HEK293 (cell line): ENCODE measurements at regions not wholly inside any gene's neighbourhood (a gene's known extent, or its start where the extent isn't known, plus 50 kb on each side); places are given as distances from the start of the nearest gene placed in this dataset.

Experiments
- CTCF ChIA-PET: fragments of 350-600 bp; formaldehyde crosslinking; extraction: SDS; loops from one replicate; lab custom pipeline; 2021; ENCODE audit warnings: antibody characterized with exemption; lab: Yijun Ruan, JAX
- POLR2A ChIA-PET: fragments of 300-600 bp; formaldehyde crosslinking; extraction: SDS; loops from one replicate; lab custom pipeline; 2020; ENCODE audit warnings: antibody characterized with exemption, inconsistent platforms; lab: Yijun Ruan, JAX
- H3K27ac ChIP-seq: fragments of 200-500 bp; sonication (Bioruptor generic); 2 replicates; pipeline ENCODE4 v1.5.1; 2014; ENCODE audit warnings: low read depth, low read length, control low read depth, inconsistent platforms; ENCODE audit errors: extremely low read depth
- H3K36me3 ChIP-seq, 2 experiments: fragments of 200-500 bp in 1 of 2; sonication (Bioruptor generic) in 1 of 2; 1 replicate in 1 of 2; 2 replicates in 1 of 2; pipeline ENCODE4 v1.5.1; 2014 to 2017; ENCODE audit warnings: inconsistent platforms in 2 of 2, low read length in 2 of 2; ENCODE audit not compliant: control insufficient read depth in 2 of 2, insufficient read depth in 1 of 2
- H3K4me1 ChIP-seq: fragments of 200-500 bp; sonication (Bioruptor generic); 2 replicates; pipeline ENCODE4 v1.5.1; 2014; ENCODE audit warnings: mild to moderate bottlenecking, low read length, inconsistent platforms; ENCODE audit not compliant: control insufficient read depth, insufficient read depth
- H3K4me3 ChIP-seq: 2 replicates; pipeline ENCODE4 v1.5.1; 2011; ENCODE audit warnings: low read depth, mild to moderate bottlenecking, control low read depth, low read length, moderate library complexity
- H3K9me3 ChIP-seq: fragments of 200-500 bp; sonication (Bioruptor generic); 2 replicates; pipeline ENCODE4 v1.5.1; 2014; ENCODE audit warnings: low read depth, low read length, inconsistent platforms; ENCODE audit not compliant: control insufficient read depth, insufficient read depth
- BCL11B ChIP-seq: fragments of 450-650 bp; formaldehyde crosslinking; IDR thresholded peaks from 2 replicates; pipeline ENCODE4 v1.5.1; 2016; ENCODE audit warnings: low read depth, missing biosample characterization, missing genetic modification characterization
- GLIS1 ChIP-seq: fragments of 450-650 bp; formaldehyde crosslinking; IDR thresholded peaks from 2 replicates; pipeline ENCODE4 v1.5.1; 2016; ENCODE audit warnings: missing biosample characterization, missing genetic modification characterization
- SCRT1 ChIP-seq: fragments of 450-650 bp; formaldehyde crosslinking; IDR thresholded peaks from 2 replicates; pipeline ENCODE4 v1.5.1; 2016; ENCODE audit warnings: missing biosample characterization, missing genetic modification characterization, borderline replicate concordance
- YY2 ChIP-seq: fragments of 450-650 bp; formaldehyde crosslinking; IDR thresholded peaks from 2 replicates; pipeline ENCODE4 v1.5.1; 2016; ENCODE audit warnings: missing biosample characterization, missing genetic modification characterization
- ZBTB20 ChIP-seq: fragments of 450-650 bp; formaldehyde crosslinking; IDR thresholded peaks from 2 replicates; pipeline ENCODE4 v1.5.1; 2016; ENCODE audit warnings: missing biosample characterization, missing genetic modification characterization
- ZEB2 ChIP-seq: fragments of 450-650 bp; formaldehyde crosslinking; IDR thresholded peaks from 2 replicates; pipeline ENCODE4 v1.5.1; 2016; ENCODE audit warnings: missing biosample characterization, missing genetic modification characterization
- ZNF10 ChIP-seq: fragments of 450-650 bp; formaldehyde crosslinking; IDR thresholded peaks from 2 replicates; pipeline ENCODE4 v1.5.1; 2017; ENCODE audit warnings: missing biosample characterization, missing genetic modification characterization
- ZNF121 ChIP-seq: fragments of 450-650 bp; formaldehyde crosslinking; IDR thresholded peaks from 2 replicates; pipeline ENCODE4 v1.5.1; 2016; ENCODE audit warnings: missing biosample characterization, missing genetic modification characterization
- ZNF398 ChIP-seq: fragments of 450-650 bp; formaldehyde crosslinking; IDR thresholded peaks from 2 replicates; pipeline ENCODE4 v1.5.1; 2017; ENCODE audit warnings: missing biosample characterization, missing genetic modification characterization
- ZNF501 ChIP-seq: fragments of 450-650 bp; formaldehyde crosslinking; IDR thresholded peaks from 2 replicates; pipeline ENCODE4 v1.5.1; 2016; ENCODE audit warnings: missing biosample characterization, missing genetic modification characterization
- ZNF514 ChIP-seq: fragments of 450-650 bp; formaldehyde crosslinking; IDR thresholded peaks from 2 replicates; pipeline ENCODE4 v1.5.1; 2016; ENCODE audit warnings: missing biosample characterization, missing genetic modification characterization
- ZNF518A ChIP-seq: fragments of 450-650 bp; formaldehyde crosslinking; conservative IDR thresholded peaks from 2 replicates; pipeline ENCODE4 v1.5.1; 2016; ENCODE audit warnings: low read depth, missing biosample characterization, missing genetic modification characterization
- ZNF544 ChIP-seq: fragments of 450-650 bp; formaldehyde crosslinking; IDR thresholded peaks from 2 replicates; pipeline ENCODE4 v1.5.0; 2017; ENCODE audit warnings: missing biosample characterization, missing genetic modification characterization
- ZNF571 ChIP-seq: fragments of 450-650 bp; formaldehyde crosslinking; IDR thresholded peaks from 2 replicates; pipeline ENCODE4 v1.5.0; 2017; ENCODE audit warnings: missing biosample characterization, missing genetic modification characterization
- ZNF629 ChIP-seq: fragments of 450-650 bp; formaldehyde crosslinking; IDR thresholded peaks from 2 replicates; pipeline ENCODE4 v1.5.1; 2017; ENCODE audit warnings: missing biosample characterization, missing genetic modification characterization
- ZNF664 ChIP-seq: fragments of 450-650 bp; formaldehyde crosslinking; IDR thresholded peaks from 2 replicates; pipeline ENCODE4 v1.5.1; 2016; ENCODE audit warnings: missing biosample characterization, missing genetic modification characterization
- ZSCAN16 ChIP-seq: fragments of 450-650 bp; formaldehyde crosslinking; IDR thresholded peaks from 2 replicates; pipeline ENCODE4 v1.5.1; 2016; ENCODE audit warnings: missing biosample characterization, missing genetic modification characterization
- TF ChIP-seq, protein P1 (sequence below): fragments of 450-650 bp; formaldehyde crosslinking; IDR thresholded peaks from 2 replicates; pipeline ENCODE4 v1.5.1; 2016; ENCODE audit warnings: missing biosample characterization, missing genetic modification characterization, borderline replicate concordance
- TF ChIP-seq, protein P2 (sequence below): fragments of 450-650 bp; formaldehyde crosslinking; IDR thresholded peaks from 2 replicates; pipeline ENCODE4 v1.5.1; 2016; ENCODE audit warnings: missing biosample characterization, missing genetic modification characterization

- no peak overlapping the region for H3K27ac ChIP-seq
- no peak overlapping the region for H3K4me3 ChIP-seq
- H3K4me1 ChIP-seq, result no peaks in the 10 kb centered on the region
- TF ChIP-seq ZNF514 (tag by site-specific recombination) (no peak), SCRT1 (tag by site-specific recombination) (no peak), YY2 (no peak), ZBTB20 (tag by site-specific recombination) (no peak), ZNF10 (tag by site-specific recombination) (no peak), ZNF518A (tag by site-specific recombination) (no peak), ZNF544 (tag by site-specific recombination) (no peak), ZNF121 (tag by site-specific recombination) (no peak), BCL11B (no peak), GLIS1 (tag by site-specific recombination) (no peak), ZNF664 (tag by site-specific recombination) (no peak), ZEB2 (tag by site-specific recombination) (no peak)
- H3K9me3 ChIP-seq, result no peaks in the 10 kb centered on the region
- H3K36me3 ChIP-seq, result no peaks in the 10 kb centered on the region
- POLR2A ChIA-PET, result no interaction called here
- CTCF ChIA-PET, result no interaction called here
Measured at GRCh38 chr12:24201258-24201970, 251.9 kb upstream of the SOX5 start.

GRCh38 chr12:24200010-24200409, 250.5 kb upstream of the SOX5 start:
- ChIA-PET POLR2A (no interaction called here), CTCF (no interaction called here)
- no peaks in the 10 kb centered on the region for H3K4me1 ChIP-seq
- H3K27ac ChIP-seq, result no peak overlapping the region
- H3K4me3 ChIP-seq, result no peak overlapping the region
- H3K36me3 ChIP-seq, result no peaks in the 10 kb centered on the region
- no peaks in the 10 kb centered on the region for H3K9me3 ChIP-seq
- TF ChIP-seq, protein P1, sequence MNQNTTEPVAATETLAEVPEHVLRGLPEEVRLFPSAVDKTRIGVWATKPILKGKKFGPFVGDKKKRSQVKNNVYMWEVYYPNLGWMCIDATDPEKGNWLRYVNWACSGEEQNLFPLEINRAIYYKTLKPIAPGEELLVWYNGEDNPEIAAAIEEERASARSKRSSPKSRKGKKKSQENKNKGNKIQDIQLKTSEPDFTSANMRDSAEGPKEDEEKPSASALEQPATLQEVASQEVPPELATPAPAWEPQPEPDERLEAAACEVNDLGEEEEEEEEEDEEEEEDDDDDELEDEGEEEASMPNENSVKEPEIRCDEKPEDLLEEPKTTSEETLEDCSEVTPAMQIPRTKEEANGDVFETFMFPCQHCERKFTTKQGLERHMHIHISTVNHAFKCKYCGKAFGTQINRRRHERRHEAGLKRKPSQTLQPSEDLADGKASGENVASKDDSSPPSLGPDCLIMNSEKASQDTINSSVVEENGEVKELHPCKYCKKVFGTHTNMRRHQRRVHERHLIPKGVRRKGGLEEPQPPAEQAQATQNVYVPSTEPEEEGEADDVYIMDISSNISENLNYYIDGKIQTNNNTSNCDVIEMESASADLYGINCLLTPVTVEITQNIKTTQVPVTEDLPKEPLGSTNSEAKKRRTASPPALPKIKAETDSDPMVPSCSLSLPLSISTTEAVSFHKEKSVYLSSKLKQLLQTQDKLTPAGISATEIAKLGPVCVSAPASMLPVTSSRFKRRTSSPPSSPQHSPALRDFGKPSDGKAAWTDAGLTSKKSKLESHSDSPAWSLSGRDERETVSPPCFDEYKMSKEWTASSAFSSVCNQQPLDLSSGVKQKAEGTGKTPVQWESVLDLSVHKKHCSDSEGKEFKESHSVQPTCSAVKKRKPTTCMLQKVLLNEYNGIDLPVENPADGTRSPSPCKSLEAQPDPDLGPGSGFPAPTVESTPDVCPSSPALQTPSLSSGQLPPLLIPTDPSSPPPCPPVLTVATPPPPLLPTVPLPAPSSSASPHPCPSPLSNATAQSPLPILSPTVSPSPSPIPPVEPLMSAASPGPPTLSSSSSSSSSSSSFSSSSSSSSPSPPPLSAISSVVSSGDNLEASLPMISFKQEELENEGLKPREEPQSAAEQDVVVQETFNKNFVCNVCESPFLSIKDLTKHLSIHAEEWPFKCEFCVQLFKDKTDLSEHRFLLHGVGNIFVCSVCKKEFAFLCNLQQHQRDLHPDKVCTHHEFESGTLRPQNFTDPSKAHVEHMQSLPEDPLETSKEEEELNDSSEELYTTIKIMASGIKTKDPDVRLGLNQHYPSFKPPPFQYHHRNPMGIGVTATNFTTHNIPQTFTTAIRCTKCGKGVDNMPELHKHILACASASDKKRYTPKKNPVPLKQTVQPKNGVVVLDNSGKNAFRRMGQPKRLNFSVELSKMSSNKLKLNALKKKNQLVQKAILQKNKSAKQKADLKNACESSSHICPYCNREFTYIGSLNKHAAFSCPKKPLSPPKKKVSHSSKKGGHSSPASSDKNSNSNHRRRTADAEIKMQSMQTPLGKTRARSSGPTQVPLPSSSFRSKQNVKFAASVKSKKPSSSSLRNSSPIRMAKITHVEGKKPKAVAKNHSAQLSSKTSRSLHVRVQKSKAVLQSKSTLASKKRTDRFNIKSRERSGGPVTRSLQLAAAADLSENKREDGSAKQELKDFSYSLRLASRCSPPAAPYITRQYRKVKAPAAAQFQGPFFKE, result no peak
- TF ChIP-seq ZNF501 (tag by site-specific recombination) (no peak), ZSCAN16 (tag by site-specific recombination) (no peak), ZNF571 (tag by site-specific recombination) (no peak), ZNF629 (tag by site-specific recombination) (no peak), ZNF398 (tag by site-specific recombination) (no peak)
- TF ChIP-seq, protein P2, sequence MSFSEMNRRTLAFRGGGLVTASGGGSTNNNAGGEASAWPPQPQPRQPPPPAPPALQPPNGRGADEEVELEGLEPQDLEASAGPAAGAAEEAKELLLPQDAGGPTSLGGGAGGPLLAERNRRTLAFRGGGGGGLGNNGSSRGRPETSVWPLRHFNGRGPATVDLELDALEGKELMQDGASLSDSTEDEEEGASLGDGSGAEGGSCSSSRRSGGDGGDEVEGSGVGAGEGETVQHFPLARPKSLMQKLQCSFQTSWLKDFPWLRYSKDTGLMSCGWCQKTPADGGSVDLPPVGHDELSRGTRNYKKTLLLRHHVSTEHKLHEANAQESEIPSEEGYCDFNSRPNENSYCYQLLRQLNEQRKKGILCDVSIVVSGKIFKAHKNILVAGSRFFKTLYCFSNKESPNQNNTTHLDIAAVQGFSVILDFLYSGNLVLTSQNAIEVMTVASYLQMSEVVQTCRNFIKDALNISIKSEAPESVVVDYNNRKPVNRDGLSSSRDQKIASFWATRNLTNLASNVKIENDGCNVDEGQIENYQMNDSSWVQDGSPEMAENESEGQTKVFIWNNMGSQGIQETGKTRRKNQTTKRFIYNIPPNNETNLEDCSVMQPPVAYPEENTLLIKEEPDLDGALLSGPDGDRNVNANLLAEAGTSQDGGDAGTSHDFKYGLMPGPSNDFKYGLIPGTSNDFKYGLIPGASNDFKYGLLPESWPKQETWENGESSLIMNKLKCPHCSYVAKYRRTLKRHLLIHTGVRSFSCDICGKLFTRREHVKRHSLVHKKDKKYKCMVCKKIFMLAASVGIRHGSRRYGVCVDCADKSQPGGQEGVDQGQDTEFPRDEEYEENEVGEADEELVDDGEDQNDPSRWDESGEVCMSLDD (tag by site-specific recombination), result no peak
